ENCODE measurements at regions not wholly inside any gene's neighbourhood (a gene's known extent, or its start where the extent isn't known, plus 50 kb on each side); places are given as distances from the start of the nearest gene placed in this dataset.
"Not testable (repeated sequence)": the region's sequence is repeated elsewhere in the genome, so short reads cannot be mapped to it uniquely, and the experiment has no call there.

GRCh38 chr6:4489538-4489937 lies 286.7 kb upstream of the CDYL start:
- no peaks in the 10 kb centered on the region for H3K27me3 Mint-ChIP-seq
- H3K9me3 Mint-ChIP-seq = peaks cover 19% of the 10 kb centered on the region
- H3K4me1 Mint-ChIP-seq = no peaks in the 10 kb centered on the region
- CTCF ChIA-PET = no interaction called here
- H3K27ac Mint-ChIP-seq = no peak overlapping the region
- no peak for DNase-seq
- no peak overlapping the region for H3K4me3 Mint-ChIP-seq
- H3K36me3 Mint-ChIP-seq = no peaks in the 10 kb centered on the region

DNA sequence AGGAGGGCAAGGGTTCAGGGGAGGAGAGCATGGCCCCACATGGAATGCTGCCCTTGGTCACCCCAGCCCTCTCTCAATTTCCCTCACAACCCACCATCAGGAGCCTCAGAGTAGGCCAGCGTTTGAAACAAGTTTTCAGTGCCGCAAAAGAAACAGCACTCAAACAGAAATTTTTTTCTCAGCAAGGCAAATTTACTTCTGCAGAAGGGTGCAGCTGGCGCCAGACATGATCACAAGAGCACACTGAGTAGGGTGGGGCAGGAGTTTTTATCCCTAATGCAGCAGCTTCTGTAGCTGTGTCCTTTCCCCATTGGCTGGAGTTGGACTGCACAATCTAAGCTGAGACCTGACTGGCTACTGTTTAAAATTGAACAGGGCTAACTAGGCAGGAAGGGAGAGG lies 287.8 kb upstream of the CDYL start:
- Mint-ChIP-seq H3K36me3 (no peaks in the 10 kb centered on the region), H3K9me3 (peaks cover 19% of the 10 kb centered on the region), H3K4me1 (no peaks in the 10 kb centered on the region), H3K4me3 (no peak overlapping the region), H3K27ac (no peak overlapping the region), H3K27me3 (no peaks in the 10 kb centered on the region)
- DNase-seq = no peak
- CTCF ChIA-PET = no interaction called here

- Mint-ChIP-seq H3K27ac (no peak overlapping the region), H3K36me3 (no peaks in the 10 kb centered on the region), H3K27me3 (no peaks in the 10 kb centered on the region), H3K4me3 (no peak overlapping the region), H3K9me3 (peaks cover 19% of the 10 kb centered on the region), H3K4me1 (no peaks in the 10 kb centered on the region)
- CTCF ChIA-PET = no interaction called here
- DNase-seq = no peak
These were observed 288.7 kb upstream of the CDYL start for GRCh38 chr6:4487538-4487937.

DNA sequence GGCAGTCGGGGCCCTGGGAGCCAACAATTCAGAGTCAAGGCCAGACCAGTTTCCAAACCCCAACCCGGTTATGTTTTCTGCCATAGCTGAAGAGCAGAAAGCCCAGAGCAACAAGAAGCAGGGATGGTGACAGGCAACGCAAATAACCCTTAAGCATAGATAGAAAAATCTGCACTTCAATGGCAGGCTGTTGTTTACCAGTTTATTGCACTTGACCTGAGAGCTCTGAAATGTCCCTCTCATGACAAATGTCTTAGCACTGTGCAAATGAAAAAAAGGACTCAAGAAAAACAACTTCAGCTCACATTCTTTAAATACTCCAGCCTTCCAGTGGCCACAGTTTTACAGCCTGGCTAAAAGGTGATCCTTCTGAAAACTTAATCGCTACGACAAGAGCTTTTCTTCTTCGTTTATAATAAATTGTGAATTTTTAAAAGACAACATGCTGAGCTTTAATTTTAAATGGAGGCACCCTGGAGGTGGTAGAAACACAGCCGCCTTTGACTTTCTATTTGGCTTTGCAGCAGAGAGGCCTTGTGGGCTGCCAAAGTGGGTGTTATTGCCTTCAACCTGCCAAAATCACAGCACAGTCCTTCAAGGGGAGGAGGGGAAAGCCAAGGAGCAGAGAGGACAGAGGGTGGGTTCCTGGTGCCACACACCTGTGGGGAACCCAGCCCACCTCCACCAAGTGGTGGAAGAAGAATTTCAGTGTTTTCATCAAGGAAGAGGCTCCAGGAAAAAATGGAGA lies 289.5 kb upstream of the CDYL start:
- Mint-ChIP-seq H3K4me3 (no peak overlapping the region), H3K9me3 (peaks cover 19% of the 10 kb centered on the region)
- CTCF ChIA-PET = no interaction called here

DNA sequence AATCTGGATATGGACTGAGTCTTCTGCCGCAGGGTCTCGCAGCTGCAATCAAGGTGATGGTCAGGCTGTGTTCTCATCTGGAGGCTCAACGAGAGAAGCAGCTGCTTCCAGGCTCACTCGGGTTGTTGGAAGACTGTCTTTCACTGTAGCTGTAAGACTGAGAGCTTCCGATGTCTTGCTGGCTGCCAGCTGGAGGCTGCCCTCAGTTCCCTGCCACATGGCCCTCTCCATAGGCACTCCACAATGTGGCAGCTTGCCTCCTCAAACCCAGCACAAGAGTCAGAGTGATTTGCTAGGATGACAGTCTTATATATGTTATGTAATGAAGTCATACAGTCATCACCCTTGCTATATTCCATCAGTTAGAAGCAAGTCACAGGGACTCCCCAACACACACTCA lies 290.5 kb upstream of the CDYL start:
- DNase-seq = no peak
- Mint-ChIP-seq H3K36me3 (no peaks in the 10 kb centered on the region), H3K4me1 (no peaks in the 10 kb centered on the region), H3K9me3 (peaks cover 19% of the 10 kb centered on the region), H3K27me3 (no peaks in the 10 kb centered on the region), H3K4me3 (no peak overlapping the region), H3K27ac (no peak overlapping the region)
- CTCF ChIA-PET = no interaction called here

More for the DNA sequence above, 289.5 kb upstream of the CDYL start:
- Mint-ChIP-seq H3K27ac (no peak overlapping the region), H3K27me3 (no peaks in the 10 kb centered on the region), H3K4me1 (no peaks in the 10 kb centered on the region), H3K36me3 (no peaks in the 10 kb centered on the region)
- no peak for DNase-seq

- no peak overlapping the region for H3K27ac Mint-ChIP-seq
- no peak overlapping the region for H3K4me3 Mint-ChIP-seq
- no peak for DNase-seq
- CTCF ChIA-PET = no interaction called here
- H3K27me3 Mint-ChIP-seq = no peaks in the 10 kb centered on the region
- H3K36me3 Mint-ChIP-seq = no peaks in the 10 kb centered on the region
- no peaks in the 10 kb centered on the region for H3K9me3 Mint-ChIP-seq
- H3K4me1 Mint-ChIP-seq = no peaks in the 10 kb centered on the region
These were observed 293.7 kb upstream of the CDYL start for GRCh38 chr6:4482461-4482860.

GRCh38 chr6:4480788-4481735 lies 295.1 kb upstream of the CDYL start:
- no peak for DNase-seq
- CTCF ChIA-PET = interaction anchor here (1.0 kb wide), 1 partner anchor 11 kb away, joined by 3 read pairs; no protein-coding TSS in a partner anchor
- H3K4me1 Mint-ChIP-seq = no peaks in the 10 kb centered on the region
- no peaks in the 10 kb centered on the region for H3K36me3 Mint-ChIP-seq
- no peak overlapping the region for H3K4me3 Mint-ChIP-seq
- no peak overlapping the region for H3K27ac Mint-ChIP-seq
- H3K27me3 Mint-ChIP-seq = no peaks in the 10 kb centered on the region
- no peaks in the 10 kb centered on the region for H3K9me3 Mint-ChIP-seq

- Mint-ChIP-seq H3K27me3 (no peaks in the 10 kb centered on the region), H3K27ac (no peak overlapping the region), H3K4me3 (no peak overlapping the region), H3K36me3 (no peaks in the 10 kb centered on the region), H3K4me1 (no peaks in the 10 kb centered on the region), H3K9me3 (peaks cover 2% of the 10 kb centered on the region)
- no peak for DNase-seq
- CTCF ChIA-PET = no interaction called here
These were observed 298.1 kb upstream of the CDYL start for GRCh38 chr6:4478098-4478497.

DNA sequence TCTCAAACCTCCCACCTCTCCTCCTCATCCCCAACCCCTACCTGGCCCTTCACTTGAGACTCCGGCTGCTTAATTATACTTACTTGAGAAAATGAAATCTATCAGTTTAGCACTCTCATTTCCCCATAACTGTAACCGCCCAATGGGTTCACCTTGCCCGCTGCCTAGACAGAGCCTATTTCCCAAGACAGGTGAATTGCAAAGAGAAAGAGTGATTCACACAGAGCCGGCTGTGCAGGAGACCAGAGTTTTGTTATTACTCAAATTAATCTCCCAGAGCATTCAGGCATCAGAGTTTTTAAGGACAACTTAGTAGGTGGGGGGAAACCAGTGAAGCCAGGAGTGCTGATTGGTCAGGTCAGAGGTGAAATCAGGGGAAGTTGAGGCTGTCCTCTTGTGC lies 301.4 kb upstream of the CDYL start:
- CTCF ChIA-PET = no interaction called here
- H3K27me3 Mint-ChIP-seq = no peaks in the 10 kb centered on the region
- H3K27ac Mint-ChIP-seq = no peak overlapping the region
- no peaks in the 10 kb centered on the region for H3K4me1 Mint-ChIP-seq
- H3K4me3 Mint-ChIP-seq = no peak overlapping the region
- H3K9me3 Mint-ChIP-seq = peaks cover 23% of the 10 kb centered on the region
- DNase-seq = no peak
- H3K36me3 Mint-ChIP-seq = no peaks in the 10 kb centered on the region

GRCh38 chr6:4472969-4473642 lies 303.1 kb upstream of the CDYL start:
- Mint-ChIP-seq H3K27me3 (no peaks in the 10 kb centered on the region), H3K4me3 (no peak overlapping the region), H3K27ac (no peak overlapping the region), H3K9me3 (peaks cover 25% of the 10 kb centered on the region), H3K4me1 (no peaks in the 10 kb centered on the region), H3K36me3 (no peaks in the 10 kb centered on the region)
- DNase-seq = no peak
- CTCF ChIA-PET = no interaction called here

GRCh38 chr6:4472222-4472621 lies 304.0 kb upstream of the CDYL start:
- no peaks in the 10 kb centered on the region for H3K36me3 Mint-ChIP-seq
- CTCF ChIA-PET = no interaction called here
- H3K9me3 Mint-ChIP-seq = peaks cover 25% of the 10 kb centered on the region

DNA sequence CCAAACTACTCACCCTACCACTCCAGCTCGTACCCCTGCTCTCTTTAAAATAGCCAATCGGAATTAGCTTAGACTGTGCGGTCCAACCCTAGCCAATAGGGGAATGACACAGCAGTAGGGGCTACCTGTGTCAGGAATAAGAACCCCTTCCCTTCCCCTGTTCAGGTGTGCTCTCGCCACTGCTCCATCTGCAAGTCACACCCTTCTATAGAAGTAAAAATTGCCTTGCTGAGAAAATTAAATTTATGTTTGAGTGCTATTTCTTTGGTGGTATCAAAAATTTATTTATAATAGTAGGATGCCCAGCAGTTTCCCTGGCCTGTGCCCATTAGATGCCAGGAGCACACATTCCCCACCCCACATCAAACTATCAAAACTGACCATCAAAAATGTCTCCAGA lies 304.7 kb upstream of the CDYL start:
- H3K4me3 Mint-ChIP-seq, H3K27me3 Mint-ChIP-seq, H3K36me3 Mint-ChIP-seq, H3K27ac Mint-ChIP-seq, DNase-seq, CTCF ChIA-PET, H3K4me1 Mint-ChIP-seq: not testable (repeated sequence)
- H3K9me3 Mint-ChIP-seq = peaks cover 25% of the 10 kb centered on the region

More at GRCh38 chr6:4472222-4472621, 304.0 kb upstream of the CDYL start:
- Mint-ChIP-seq H3K4me3 (no peak overlapping the region), H3K27me3 (no peaks in the 10 kb centered on the region), H3K4me1 (no peaks in the 10 kb centered on the region), H3K27ac (no peak overlapping the region)
- no peak for DNase-seq

- no peak for DNase-seq
- no peaks in the 10 kb centered on the region for H3K27me3 Mint-ChIP-seq
- no peak overlapping the region for H3K27ac Mint-ChIP-seq
- H3K36me3 Mint-ChIP-seq = no peaks in the 10 kb centered on the region
- no peaks in the 10 kb centered on the region for H3K4me1 Mint-ChIP-seq
- H3K9me3 Mint-ChIP-seq = peaks cover 25% of the 10 kb centered on the region
- H3K4me3 Mint-ChIP-seq = no peak overlapping the region
- CTCF ChIA-PET = no interaction called here
These were observed 305.4 kb upstream of the CDYL start for GRCh38 chr6:4470698-4471210.

- no peak overlapping the region for H3K27ac Mint-ChIP-seq
- peaks cover 16% of the 10 kb centered on the region for H3K9me3 Mint-ChIP-seq
- H3K4me3 Mint-ChIP-seq = no peak overlapping the region
- H3K36me3 Mint-ChIP-seq = no peaks in the 10 kb centered on the region
- H3K4me1 Mint-ChIP-seq = no peaks in the 10 kb centered on the region
- CTCF ChIA-PET = interaction anchor here (0.7 kb wide), 1 partner anchor 393 kb away, joined by 3 read pairs; no protein-coding TSS in a partner anchor
- no peaks in the 10 kb centered on the region for H3K27me3 Mint-ChIP-seq
- DNase-seq = no peak
These were observed 309.3 kb upstream of the CDYL start for GRCh38 chr6:4466769-4467480.

All from activated naive CD4-positive, alpha-beta T cell treated with anti-CD3 and anti-CD28 coated beads, Interleukin-2, amount 10 ng/mL, durations not matched to agents 7 days and 5 days (primary cell).